ENCODE measurements at regions not wholly inside any gene's neighbourhood (a gene's known extent, or its start where the extent isn't known, plus 50 kb on each side); places are given as distances from the start of the nearest gene placed in this dataset.

DNA sequence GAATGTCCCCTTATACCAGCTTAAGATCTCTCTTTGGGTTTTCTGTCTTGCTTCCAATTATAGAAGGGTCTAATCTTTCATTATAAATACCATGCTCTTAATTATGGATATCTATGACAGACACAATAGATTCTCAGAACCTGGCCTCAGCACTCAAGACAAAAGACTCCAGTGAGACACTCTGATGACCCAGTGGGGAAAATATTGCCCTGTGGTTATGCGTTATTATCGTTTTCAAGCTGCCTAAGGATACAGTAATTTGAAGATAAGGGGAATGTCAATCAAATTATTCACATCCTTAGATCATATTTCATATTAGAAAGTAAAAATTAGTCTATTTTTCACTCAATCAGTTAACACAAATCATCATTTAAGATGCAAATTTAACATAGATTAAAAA, 748.8 kb downstream of the XPNPEP1 start:
- CTCF ChIA-PET: no interaction called here
- TF ChIP-seq FOXA1 (IDR thresholded peaks at IDR 0.05): no peak
- TF ChIP-seq LEF1 (IDR thresholded peaks at IDR 0.05; ENCODE audit: borderline replicate concordance): no peak
- TF ChIP-seq ELF4 (IDR thresholded peaks at IDR 0.05): no peak
- TF ChIP-seq L3MBTL2 (conservative IDR thresholded peaks at IDR 0.05): no peak
- TF ChIP-seq FOXM1 (IDR thresholded peaks at IDR 0.05; ENCODE audit: borderline replicate concordance): no peak
- no peak for TF ChIP-seq CTBP1 (IDR thresholded peaks at IDR 0.05; ENCODE audit: borderline replicate concordance)
- TF ChIP-seq SUZ12 (IDR thresholded peaks at IDR 0.05): no peak
- no peak for TF ChIP-seq BHLHE40 (IDR thresholded peaks at IDR 0.05; ENCODE audit: borderline replicate concordance)
- no peak for TF ChIP-seq SP1 (IDR thresholded peaks at IDR 0.05)
- TF ChIP-seq NFRKB (IDR thresholded peaks at IDR 0.05): no peak

DNA sequence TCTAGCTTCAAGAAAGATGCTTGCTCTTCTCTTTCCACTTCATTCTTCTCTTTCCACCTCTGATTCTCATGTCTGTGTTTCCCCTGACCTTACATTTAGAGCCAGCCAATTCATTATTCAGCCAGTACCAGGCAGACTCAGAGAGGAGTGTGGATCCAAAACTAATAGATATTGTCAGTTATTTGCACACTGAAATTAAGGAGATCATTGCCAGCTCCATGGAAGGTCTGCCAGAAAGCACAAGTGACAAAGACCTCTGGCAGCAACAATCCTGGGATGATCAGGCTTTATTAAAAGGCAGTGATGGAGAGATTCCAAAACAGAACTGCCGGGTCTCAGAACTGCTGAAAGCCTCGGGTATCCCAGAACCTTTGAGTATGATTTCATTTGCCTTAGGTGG, 749.4 kb downstream of the XPNPEP1 start:
- no peak for DNase-seq (ENCODE audit: extremely low spot score)
- POLR2A ChIA-PET: no interaction called here
- CTCF ChIA-PET: no interaction called here
- TF ChIP-seq LEF1 (IDR thresholded peaks at IDR 0.05; ENCODE audit: borderline replicate concordance) (no peak), BHLHE40 (IDR thresholded peaks at IDR 0.05; ENCODE audit: borderline replicate concordance) (no peak), FOXK2 (IDR thresholded peaks at IDR 0.05) (no peak), ZNF384 (IDR thresholded peaks at IDR 0.05) (no peak), FOXA1 (IDR thresholded peaks at IDR 0.05) (no peak), TARDBP (IDR thresholded peaks at IDR 0.05) (no peak), SP1 (IDR thresholded peaks at IDR 0.05) (no peak), ARNT (IDR thresholded peaks at IDR 0.05) (no peak), HDGF (IDR thresholded peaks at IDR 0.05; ENCODE audit: borderline replicate concordance) (no peak), NFRKB (IDR thresholded peaks at IDR 0.05) (no peak), ELF4 (IDR thresholded peaks at IDR 0.05) (no peak), SUZ12 (IDR thresholded peaks at IDR 0.05) (no peak), L3MBTL2 (conservative IDR thresholded peaks at IDR 0.05) (no peak), CTBP1 (IDR thresholded peaks at IDR 0.05; ENCODE audit: borderline replicate concordance) (no peak), FOXM1 (IDR thresholded peaks at IDR 0.05; ENCODE audit: borderline replicate concordance) (no peak)
- TF ChIP-seq, protein P1, sequence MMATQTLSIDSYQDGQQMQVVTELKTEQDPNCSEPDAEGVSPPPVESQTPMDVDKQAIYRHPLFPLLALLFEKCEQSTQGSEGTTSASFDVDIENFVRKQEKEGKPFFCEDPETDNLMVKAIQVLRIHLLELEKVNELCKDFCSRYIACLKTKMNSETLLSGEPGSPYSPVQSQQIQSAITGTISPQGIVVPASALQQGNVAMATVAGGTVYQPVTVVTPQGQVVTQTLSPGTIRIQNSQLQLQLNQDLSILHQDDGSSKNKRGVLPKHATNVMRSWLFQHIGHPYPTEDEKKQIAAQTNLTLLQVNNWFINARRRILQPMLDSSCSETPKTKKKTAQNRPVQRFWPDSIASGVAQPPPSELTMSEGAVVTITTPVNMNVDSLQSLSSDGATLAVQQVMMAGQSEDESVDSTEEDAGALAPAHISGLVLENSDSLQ (IDR thresholded peaks at IDR 0.05): no peak

More for the DNA sequence above, 748.8 kb downstream of the XPNPEP1 start:
- DNase-seq (ENCODE audit: extremely low spot score): no peak
- POLR2A ChIA-PET: no interaction called here

- DNase-seq (ENCODE audit: extremely low spot score): no peak
- POLR2A ChIA-PET: no interaction called here
- CTCF ChIA-PET: no interaction called here
Observed at GRCh38 chr10:109173121-109173520, 750.2 kb downstream of the XPNPEP1 start.

GRCh38 chr10:109166935-109167334, 756.4 kb downstream of the XPNPEP1 start:
- CTCF ChIA-PET: no interaction called here
- TF ChIP-seq FOXA1 (IDR thresholded peaks at IDR 0.05): no peak
- no peak for TF ChIP-seq CTBP1 (IDR thresholded peaks at IDR 0.05; ENCODE audit: borderline replicate concordance)
- no peak for TF ChIP-seq ARNT (IDR thresholded peaks at IDR 0.05)
- no peak for TF ChIP-seq HDGF (IDR thresholded peaks at IDR 0.05; ENCODE audit: borderline replicate concordance)
- TF ChIP-seq, protein P1 (IDR thresholded peaks at IDR 0.05): no peak
- no peak for TF ChIP-seq LEF1 (IDR thresholded peaks at IDR 0.05; ENCODE audit: borderline replicate concordance)
- TF ChIP-seq FOXM1 (IDR thresholded peaks at IDR 0.05; ENCODE audit: borderline replicate concordance): no peak
- no peak for TF ChIP-seq NFRKB (IDR thresholded peaks at IDR 0.05)
- no peak for TF ChIP-seq FOXK2 (IDR thresholded peaks at IDR 0.05)
- TF ChIP-seq ELF4 (IDR thresholded peaks at IDR 0.05): no peak
- TF ChIP-seq L3MBTL2 (conservative IDR thresholded peaks at IDR 0.05): no peak
- TF ChIP-seq ZNF384 (IDR thresholded peaks at IDR 0.05): no peak
- no peak for TF ChIP-seq SUZ12 (IDR thresholded peaks at IDR 0.05)
- TF ChIP-seq BHLHE40 (IDR thresholded peaks at IDR 0.05; ENCODE audit: borderline replicate concordance): no peak
- no peak for TF ChIP-seq TARDBP (IDR thresholded peaks at IDR 0.05)
- POLR2A ChIA-PET: no interaction called here
- no peak for DNase-seq (ENCODE audit: extremely low spot score)

More at GRCh38 chr10:109173121-109173520, 750.2 kb downstream of the XPNPEP1 start:
- TF ChIP-seq FOXA1 (IDR thresholded peaks at IDR 0.05): no peak

DNA sequence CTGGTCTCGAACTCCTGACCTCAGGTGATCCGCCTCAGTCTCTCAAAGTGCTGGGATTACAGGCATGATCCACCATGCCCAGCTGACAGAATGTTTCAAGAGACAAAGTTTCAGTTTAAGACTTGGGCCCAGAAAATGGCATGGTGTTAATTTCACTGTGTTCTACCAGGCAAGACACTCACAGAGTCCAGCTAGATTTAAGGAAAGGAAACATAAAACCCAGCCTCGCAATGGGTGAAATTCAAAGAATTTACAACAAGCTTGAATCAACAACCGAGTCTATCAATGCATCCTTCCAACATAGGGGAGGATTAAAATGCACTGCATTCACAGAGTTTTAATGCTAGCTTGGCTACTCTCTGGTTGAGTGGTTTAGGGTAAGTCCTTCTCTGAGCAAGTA, 764.0 kb downstream of the XPNPEP1 start:
- DNase-seq (ENCODE audit: extremely low spot score): no peak
- TF ChIP-seq TARDBP (IDR thresholded peaks at IDR 0.05): no peak
- no peak for TF ChIP-seq L3MBTL2 (conservative IDR thresholded peaks at IDR 0.05)
- no peak for TF ChIP-seq ZNF384 (IDR thresholded peaks at IDR 0.05)
- TF ChIP-seq SP1 (IDR thresholded peaks at IDR 0.05): no peak
- TF ChIP-seq FOXM1 (IDR thresholded peaks at IDR 0.05; ENCODE audit: borderline replicate concordance): no peak
- TF ChIP-seq BHLHE40 (IDR thresholded peaks at IDR 0.05; ENCODE audit: borderline replicate concordance): no peak
- no peak for TF ChIP-seq NFRKB (IDR thresholded peaks at IDR 0.05)
- TF ChIP-seq, protein P1 (IDR thresholded peaks at IDR 0.05): no peak
- no peak for TF ChIP-seq FOXK2 (IDR thresholded peaks at IDR 0.05)
- no peak for TF ChIP-seq HDGF (IDR thresholded peaks at IDR 0.05; ENCODE audit: borderline replicate concordance)
- no peak for TF ChIP-seq ARNT (IDR thresholded peaks at IDR 0.05)
- TF ChIP-seq CTBP1 (IDR thresholded peaks at IDR 0.05; ENCODE audit: borderline replicate concordance): no peak
- no peak for TF ChIP-seq FOXA1 (IDR thresholded peaks at IDR 0.05)
- TF ChIP-seq SUZ12 (IDR thresholded peaks at IDR 0.05): no peak
- TF ChIP-seq LEF1 (IDR thresholded peaks at IDR 0.05; ENCODE audit: borderline replicate concordance): no peak
- TF ChIP-seq ELF4 (IDR thresholded peaks at IDR 0.05): no peak
- CTCF ChIA-PET: no interaction called here
- POLR2A ChIA-PET: no interaction called here

DNA sequence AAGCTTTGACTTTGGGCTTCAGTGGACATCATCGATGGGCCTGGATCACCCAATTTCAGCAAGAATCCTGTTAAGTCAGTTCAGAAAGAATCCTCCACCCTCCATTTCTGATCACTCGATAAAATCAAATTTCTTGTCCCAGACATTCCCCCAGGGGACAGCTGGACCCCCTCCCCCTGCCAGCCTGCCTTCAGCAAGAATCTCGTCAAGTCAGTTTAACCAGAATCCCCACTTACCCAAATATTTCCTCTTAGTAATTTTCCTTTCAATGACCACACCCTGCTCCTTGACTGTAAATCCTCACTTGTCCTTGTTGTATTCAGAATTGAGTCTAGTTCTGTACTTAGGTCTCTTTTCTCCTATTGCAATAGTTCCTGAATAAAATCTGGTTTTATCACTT, 766.9 kb downstream of the XPNPEP1 start:
- CTCF ChIA-PET: no interaction called here
- DNase-seq (ENCODE audit: extremely low spot score): no peak
- TF ChIP-seq, protein P1 (IDR thresholded peaks at IDR 0.05): no peak
- TF ChIP-seq SUZ12 (IDR thresholded peaks at IDR 0.05) (no peak), NFRKB (IDR thresholded peaks at IDR 0.05) (no peak), BHLHE40 (IDR thresholded peaks at IDR 0.05; ENCODE audit: borderline replicate concordance) (no peak), FOXA1 (IDR thresholded peaks at IDR 0.05) (no peak), ZNF384 (IDR thresholded peaks at IDR 0.05) (no peak), FOXK2 (IDR thresholded peaks at IDR 0.05) (no peak), ARNT (IDR thresholded peaks at IDR 0.05) (no peak), ELF4 (IDR thresholded peaks at IDR 0.05) (no peak), L3MBTL2 (conservative IDR thresholded peaks at IDR 0.05) (no peak), TARDBP (IDR thresholded peaks at IDR 0.05) (no peak), LEF1 (IDR thresholded peaks at IDR 0.05; ENCODE audit: borderline replicate concordance) (no peak), CTBP1 (IDR thresholded peaks at IDR 0.05; ENCODE audit: borderline replicate concordance) (no peak), HDGF (IDR thresholded peaks at IDR 0.05; ENCODE audit: borderline replicate concordance) (no peak), FOXM1 (IDR thresholded peaks at IDR 0.05; ENCODE audit: borderline replicate concordance) (no peak), SP1 (IDR thresholded peaks at IDR 0.05) (no peak)
- POLR2A ChIA-PET: no interaction called here

Measured in HEK293T (cell line).